ENCODE measurements at regions not wholly inside any gene's neighbourhood (a gene's known extent, or its start where the extent isn't known, plus 50 kb on each side); places are given as distances from the start of the nearest gene placed in this dataset.

- TF ChIP-seq, protein P1, sequence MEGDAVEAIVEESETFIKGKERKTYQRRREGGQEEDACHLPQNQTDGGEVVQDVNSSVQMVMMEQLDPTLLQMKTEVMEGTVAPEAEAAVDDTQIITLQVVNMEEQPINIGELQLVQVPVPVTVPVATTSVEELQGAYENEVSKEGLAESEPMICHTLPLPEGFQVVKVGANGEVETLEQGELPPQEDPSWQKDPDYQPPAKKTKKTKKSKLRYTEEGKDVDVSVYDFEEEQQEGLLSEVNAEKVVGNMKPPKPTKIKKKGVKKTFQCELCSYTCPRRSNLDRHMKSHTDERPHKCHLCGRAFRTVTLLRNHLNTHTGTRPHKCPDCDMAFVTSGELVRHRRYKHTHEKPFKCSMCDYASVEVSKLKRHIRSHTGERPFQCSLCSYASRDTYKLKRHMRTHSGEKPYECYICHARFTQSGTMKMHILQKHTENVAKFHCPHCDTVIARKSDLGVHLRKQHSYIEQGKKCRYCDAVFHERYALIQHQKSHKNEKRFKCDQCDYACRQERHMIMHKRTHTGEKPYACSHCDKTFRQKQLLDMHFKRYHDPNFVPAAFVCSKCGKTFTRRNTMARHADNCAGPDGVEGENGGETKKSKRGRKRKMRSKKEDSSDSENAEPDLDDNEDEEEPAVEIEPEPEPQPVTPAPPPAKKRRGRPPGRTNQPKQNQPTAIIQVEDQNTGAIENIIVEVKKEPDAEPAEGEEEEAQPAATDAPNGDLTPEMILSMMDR (IDR thresholded peaks at IDR 0.05; ENCODE audit: low read depth, low read length) = no peak
Measured at GRCh38 chr2:118490330-118490729, 357.1 kb downstream of the EN1 start.

DNA sequence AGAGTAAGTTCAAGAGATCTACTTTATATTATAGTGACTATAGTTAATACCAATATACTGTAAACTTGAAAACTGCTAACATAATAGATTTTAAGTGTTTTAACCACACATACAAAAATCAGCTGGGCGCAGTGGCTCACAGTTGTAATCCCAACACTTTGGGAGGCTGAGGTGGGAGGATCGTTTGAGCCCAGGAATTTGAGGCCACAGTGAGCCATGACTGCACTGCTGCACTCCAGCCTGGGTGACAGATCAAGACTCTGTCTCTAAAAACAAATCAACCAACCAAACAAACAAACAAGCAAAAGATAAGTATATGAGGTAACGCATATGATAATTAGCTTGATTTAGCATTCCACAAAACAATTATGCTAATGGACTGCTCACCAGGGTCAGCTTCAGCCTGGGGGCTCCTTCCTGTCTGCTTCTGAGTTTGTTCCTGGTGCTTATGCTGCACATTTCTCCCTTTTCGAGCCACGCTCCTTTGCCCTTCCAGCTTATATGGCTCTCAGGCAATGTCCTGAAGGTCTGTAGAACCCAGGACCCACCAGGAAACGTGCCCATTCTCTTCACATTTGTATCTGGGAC is 357.6 kb downstream of the EN1 start:
- H3K4me3 ChIP-seq (ENCODE audit: low read depth, low read length) = no peak overlapping the region
- TF ChIP-seq, protein P1 (IDR thresholded peaks at IDR 0.05; ENCODE audit: low read depth, low read length) = no peak

More at GRCh38 chr2:118490330-118490729, 357.1 kb downstream of the EN1 start:
- H3K4me3 ChIP-seq (ENCODE audit: low read depth, low read length) = no peak overlapping the region

- no peak overlapping the region for H3K4me3 ChIP-seq (ENCODE audit: low read depth, low read length)
- TF ChIP-seq, protein P1 (IDR thresholded peaks at IDR 0.05; ENCODE audit: low read depth, low read length) = no peak
Measured at GRCh38 chr2:118481299-118481698, 366.1 kb downstream of the EN1 start.

DNA sequence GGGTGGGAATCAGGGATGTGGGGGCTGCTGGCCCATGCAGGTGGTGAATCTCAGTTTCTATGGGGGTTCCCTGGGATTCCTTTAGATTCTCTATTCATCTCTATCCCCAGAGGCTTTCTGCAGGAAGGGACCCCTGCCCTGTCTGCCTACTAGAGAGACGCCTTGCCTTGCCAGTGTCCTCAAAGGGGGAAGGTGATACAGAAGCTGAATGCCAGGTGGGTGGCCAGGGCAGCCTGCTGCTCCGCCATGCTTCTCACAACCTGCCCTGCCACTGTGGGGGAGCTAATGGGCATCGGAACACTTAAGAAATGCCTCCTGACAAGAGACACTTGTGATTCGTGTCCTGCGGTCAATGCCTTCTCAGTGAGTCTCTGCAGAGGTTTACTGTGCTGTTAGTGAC is 368.4 kb downstream of the EN1 start:
- no peak overlapping the region for H3K4me3 ChIP-seq (ENCODE audit: low read depth, low read length)
- TF ChIP-seq, protein P1 (IDR thresholded peaks at IDR 0.05; ENCODE audit: low read depth, low read length) = no peak

- TF ChIP-seq, protein P1 (IDR thresholded peaks at IDR 0.05; ENCODE audit: low read depth, low read length) = no peak
- H3K4me3 ChIP-seq (ENCODE audit: low read depth, low read length) = no peak overlapping the region
Measured at GRCh38 chr2:118477111-118477862, 370.2 kb downstream of the EN1 start.

DNA sequence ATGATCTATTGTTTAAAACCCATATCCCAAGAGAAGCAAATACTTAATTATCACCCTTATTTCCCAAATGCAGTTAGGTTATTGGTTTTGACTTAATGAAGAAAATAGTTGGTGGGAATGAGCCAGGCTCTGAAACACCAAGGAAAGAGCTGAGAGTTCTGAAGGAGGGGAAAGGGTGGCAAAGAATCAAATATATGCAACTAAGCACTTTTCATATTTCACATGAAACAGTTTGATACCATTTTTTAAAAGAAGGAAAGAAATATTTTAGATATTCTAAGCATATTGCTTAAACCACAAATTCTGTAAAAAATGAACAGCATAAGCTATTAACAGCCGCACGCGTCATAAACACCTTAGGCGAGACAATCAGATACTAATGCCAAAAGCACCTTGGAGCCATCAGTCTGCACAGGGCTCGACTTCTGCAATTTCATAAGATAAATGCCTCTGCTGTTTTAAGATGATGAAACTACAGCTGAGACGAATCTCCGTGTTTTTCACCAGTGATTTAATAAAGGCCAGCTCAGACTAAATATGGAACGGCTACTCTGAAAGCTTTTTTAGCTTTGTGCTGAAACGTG is 371.7 kb downstream of the EN1 start:
- no peak overlapping the region for H3K4me3 ChIP-seq (ENCODE audit: low read depth, low read length)
- TF ChIP-seq, protein P1 (IDR thresholded peaks at IDR 0.05; ENCODE audit: low read depth, low read length) = no peak

- H3K4me3 ChIP-seq (ENCODE audit: low read depth, low read length) = no peak overlapping the region
- TF ChIP-seq, protein P1 (IDR thresholded peaks at IDR 0.05; ENCODE audit: low read depth, low read length) = no peak
Measured at GRCh38 chr2:118474541-118474920, 372.9 kb downstream of the EN1 start.
